ENCODE measurements at regions not wholly inside any gene's neighbourhood (a gene's known extent, or its start where the extent isn't known, plus 50 kb on each side); places are given as distances from the start of the nearest gene placed in this dataset.

DNA sequence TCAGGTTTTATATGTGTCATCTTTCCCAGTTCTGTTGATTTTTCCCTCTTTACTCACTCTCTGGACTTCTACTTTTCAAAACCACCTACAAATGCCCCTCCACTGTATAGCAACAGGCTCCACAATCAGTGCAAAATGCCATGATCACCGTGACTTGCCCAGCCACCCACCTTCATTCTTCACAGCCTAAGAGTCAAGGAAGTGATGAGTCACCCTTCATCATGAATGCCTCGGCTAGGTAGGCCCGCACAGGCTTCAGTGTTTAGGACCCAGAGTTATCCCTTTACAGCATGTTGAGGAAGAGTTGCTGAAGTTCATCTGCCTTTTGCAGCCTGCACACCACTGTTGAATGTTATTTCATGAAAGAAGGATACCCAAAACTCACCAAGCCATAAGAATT lies 158.6 kb downstream of the PMP22 start:
- Mint-ChIP-seq H3K9me3 (no peaks in the 10 kb centered on the region), H3K27ac (no peak overlapping the region), H3K4me3 (no peak overlapping the region), H3K27me3 (no peaks in the 10 kb centered on the region), H3K36me3 (ENCODE audit: low read depth) (no peaks in the 10 kb centered on the region), H3K4me1 (no peaks in the 10 kb centered on the region)
- POLR2A ChIA-PET, result no interaction called here
- ATAC-seq (ENCODE audit: low read depth) (no peak), DNase-seq (no peak)
- intact Hi-C loops (cut with micrococcal nuclease), result no loop called here
- TF ChIP-seq CTCF (IDR thresholded peaks at IDR 0.05), result no peak
- CTCF ChIA-PET, result no interaction called here

GRCh38 chr17:15103785-15104184 lies 161.3 kb downstream of the PMP22 start:
- Mint-ChIP-seq H3K4me3 (no peak overlapping the region), H3K9me3 (no peaks in the 10 kb centered on the region), H3K36me3 (ENCODE audit: low read depth) (no peaks in the 10 kb centered on the region), H3K4me1 (no peaks in the 10 kb centered on the region), H3K27ac (no peak overlapping the region), H3K27me3 (no peaks in the 10 kb centered on the region)
- intact Hi-C loops (cut with micrococcal nuclease), result no loop called here
- ATAC-seq (ENCODE audit: low read depth) (no peak), DNase-seq (no peak)
- ChIA-PET CTCF (no interaction called here), POLR2A (no interaction called here)
- no peak for TF ChIP-seq CTCF (IDR thresholded peaks at IDR 0.05)

GRCh38 chr17:15101175-15101574 lies 164.0 kb downstream of the PMP22 start:
- ATAC-seq (ENCODE audit: low read depth) (no peak), DNase-seq (no peak)
- CTCF ChIA-PET, result no interaction called here
- no peaks in the 10 kb centered on the region for H3K27me3 Mint-ChIP-seq
- no peaks in the 10 kb centered on the region for H3K4me1 Mint-ChIP-seq
- H3K4me3 Mint-ChIP-seq, result no peak overlapping the region
- H3K27ac Mint-ChIP-seq, result no peak overlapping the region
- H3K9me3 Mint-ChIP-seq, result no peaks in the 10 kb centered on the region
- no peak for TF ChIP-seq CTCF (IDR thresholded peaks at IDR 0.05)
- H3K36me3 Mint-ChIP-seq (ENCODE audit: low read depth), result no peaks in the 10 kb centered on the region
- intact Hi-C loops (cut with micrococcal nuclease), result no loop called here
- POLR2A ChIA-PET, result no interaction called here

- H3K4me3 Mint-ChIP-seq, result no peak overlapping the region
- H3K4me1 Mint-ChIP-seq, result no peaks in the 10 kb centered on the region
- intact Hi-C loops (cut with micrococcal nuclease), result no loop called here
- no peak for TF ChIP-seq CTCF (IDR thresholded peaks at IDR 0.05)
- no peak for DNase-seq
- H3K9me3 Mint-ChIP-seq, result no peaks in the 10 kb centered on the region
- no peak overlapping the region for H3K27ac Mint-ChIP-seq
- POLR2A ChIA-PET, result no interaction called here
- ATAC-seq (ENCODE audit: low read depth), result no peak
- H3K36me3 Mint-ChIP-seq (ENCODE audit: low read depth), result no peaks in the 10 kb centered on the region
- CTCF ChIA-PET, result no interaction called here
- H3K27me3 Mint-ChIP-seq, result no peaks in the 10 kb centered on the region
These were observed 168.6 kb downstream of the PMP22 start for GRCh38 chr17:15096511-15096910.

- H3K4me3 Mint-ChIP-seq, result no peak overlapping the region
- H3K4me1 Mint-ChIP-seq, result no peaks in the 10 kb centered on the region
- ChIA-PET CTCF (no interaction called here), POLR2A (no interaction called here)
- intact Hi-C loops (cut with micrococcal nuclease), result no loop called here
- no peaks in the 10 kb centered on the region for H3K9me3 Mint-ChIP-seq
- TF ChIP-seq CTCF (IDR thresholded peaks at IDR 0.05), result no peak
- no peak for DNase-seq
- no peak for ATAC-seq (ENCODE audit: low read depth)
- no peak overlapping the region for H3K27ac Mint-ChIP-seq
- no peaks in the 10 kb centered on the region for H3K27me3 Mint-ChIP-seq
- no peaks in the 10 kb centered on the region for H3K36me3 Mint-ChIP-seq (ENCODE audit: low read depth)
These were observed 169.2 kb downstream of the PMP22 start for GRCh38 chr17:15095935-15096334.

Measured in activated B cell treated with CpG ODN at 0.5 μM for 24 hours (primary cell).